GM18511 (cell line): ENCODE measurements at regions not wholly inside any gene's neighbourhood (a gene's known extent, or its start where the extent isn't known, plus 50 kb on each side); places are given as distances from the start of the nearest gene placed in this dataset.

Source experiments
- ATAC-seq: cut with Tn5 transposase; IDR thresholded peaks from one replicate; pipeline ENCODE4 v1.9.1; 2021; ENCODE audit warnings: mild to moderate bottlenecking, moderate library complexity; ENCODE audit not compliant: unreplicated experiment

DNA sequence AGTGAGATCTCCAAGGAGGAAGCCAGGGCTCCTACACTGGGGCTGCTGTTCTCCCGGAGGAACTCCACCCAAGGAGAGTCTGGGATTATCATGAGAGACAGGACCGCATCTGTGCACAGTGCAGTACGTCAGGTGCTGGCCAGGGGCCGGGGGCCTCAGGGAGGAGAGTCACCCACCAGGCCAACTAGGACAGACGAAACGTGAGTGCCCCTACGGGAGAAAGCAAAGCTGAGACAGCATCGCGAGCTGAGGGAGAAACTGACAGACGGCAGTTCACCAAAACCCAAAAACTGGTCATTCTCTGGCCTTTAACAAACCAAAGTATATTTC, 273.4 kb downstream of the BRD1 start:
- no peak for ATAC-seq

DNA sequence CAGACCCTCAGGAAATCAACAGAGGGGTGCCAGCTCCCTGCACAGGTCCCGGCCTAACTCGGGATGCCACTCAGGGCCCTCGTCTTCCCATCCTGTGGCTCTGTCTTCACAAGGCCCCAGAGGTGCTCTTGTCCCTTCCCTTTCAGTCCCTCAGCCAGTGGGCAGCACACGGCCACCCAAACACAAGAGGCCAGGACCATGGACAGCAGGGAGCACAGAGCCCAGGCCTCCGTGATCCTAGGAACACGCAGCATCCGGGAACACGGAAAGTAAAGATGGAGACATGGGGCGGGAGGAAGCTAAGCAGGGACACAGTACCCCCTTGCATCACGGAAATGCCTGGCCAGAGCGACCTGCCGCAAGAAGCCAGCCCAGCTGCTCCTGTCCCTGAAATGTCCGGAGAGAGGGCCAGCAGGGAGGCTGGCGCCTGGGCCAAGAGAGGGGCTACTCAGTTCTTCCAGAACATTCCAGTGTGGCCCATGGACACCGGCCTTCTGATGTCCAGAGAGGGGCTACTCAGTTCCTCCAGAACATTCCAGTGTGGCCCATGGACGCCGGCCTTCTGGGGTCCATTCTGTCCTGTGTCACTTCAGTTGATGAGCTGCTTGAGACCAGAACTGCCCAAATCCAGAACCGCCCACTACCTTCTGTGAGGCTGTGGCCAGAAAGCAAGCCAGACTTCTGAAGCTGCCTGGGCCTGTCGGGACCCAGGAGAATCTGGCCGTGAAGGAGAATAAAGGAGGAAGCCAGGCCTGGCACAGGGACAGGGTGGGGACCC, 274.0 kb downstream of the BRD1 start:
- ATAC-seq, result no peak

GRCh38 chr22:49553076-49553475, 274.6 kb downstream of the BRD1 start:
- no peak for ATAC-seq

DNA sequence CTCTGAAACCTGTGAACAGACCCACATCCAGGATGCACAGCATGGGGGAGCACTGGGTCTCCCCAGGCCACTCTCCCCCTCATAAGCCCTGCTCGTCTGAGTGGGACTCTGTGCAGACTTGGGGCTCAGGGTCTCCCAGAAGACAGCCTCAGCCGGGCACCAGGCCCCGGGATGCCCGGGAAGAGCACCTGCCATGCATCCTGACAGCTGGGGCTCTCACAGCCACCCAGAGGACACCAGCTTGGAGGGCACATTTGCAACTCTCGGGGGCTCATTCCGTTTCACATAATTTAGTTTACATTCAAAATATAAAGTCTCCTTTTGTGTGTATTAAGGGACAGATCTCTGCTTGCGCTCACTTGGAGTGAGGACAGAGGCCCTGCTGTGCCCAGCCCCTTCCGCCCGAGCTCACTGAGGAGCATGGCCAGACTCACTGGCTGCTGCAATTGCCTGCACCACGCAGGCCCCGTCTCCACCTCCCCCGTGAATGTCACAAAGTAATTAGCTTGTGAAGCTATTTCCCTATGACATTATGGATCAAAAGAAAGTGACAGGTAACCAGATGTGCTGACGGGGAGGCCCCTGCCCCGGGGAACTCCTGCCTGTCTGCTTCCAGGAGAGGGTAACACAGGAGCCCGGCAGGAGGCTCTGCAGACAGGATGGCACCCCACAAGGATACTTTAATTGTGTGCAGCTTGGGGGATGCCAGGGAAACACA, 275.6 kb downstream of the BRD1 start:
- ATAC-seq, result no peak

GRCh38 chr22:49551446-49551845, 276.2 kb downstream of the BRD1 start:
- no peak for ATAC-seq

GRCh38 chr22:49550766-49551362, 276.8 kb downstream of the BRD1 start:
- ATAC-seq, result no peak

DNA sequence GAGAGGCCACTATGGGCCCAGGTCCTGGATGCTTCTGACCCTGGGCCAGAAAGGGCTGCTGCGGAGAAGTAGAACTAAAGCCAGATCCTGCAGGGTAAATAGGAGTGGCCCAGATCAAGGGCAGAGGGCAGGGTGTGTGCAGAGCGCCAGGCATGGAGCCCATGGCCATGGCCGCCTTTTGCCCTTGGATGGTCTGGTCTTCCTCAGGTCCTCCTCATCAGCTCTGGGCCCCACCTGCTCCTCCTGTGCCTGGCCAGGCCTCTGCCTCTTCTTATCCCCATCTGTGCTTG, 277.6 kb downstream of the BRD1 start:
- no peak for ATAC-seq

DNA sequence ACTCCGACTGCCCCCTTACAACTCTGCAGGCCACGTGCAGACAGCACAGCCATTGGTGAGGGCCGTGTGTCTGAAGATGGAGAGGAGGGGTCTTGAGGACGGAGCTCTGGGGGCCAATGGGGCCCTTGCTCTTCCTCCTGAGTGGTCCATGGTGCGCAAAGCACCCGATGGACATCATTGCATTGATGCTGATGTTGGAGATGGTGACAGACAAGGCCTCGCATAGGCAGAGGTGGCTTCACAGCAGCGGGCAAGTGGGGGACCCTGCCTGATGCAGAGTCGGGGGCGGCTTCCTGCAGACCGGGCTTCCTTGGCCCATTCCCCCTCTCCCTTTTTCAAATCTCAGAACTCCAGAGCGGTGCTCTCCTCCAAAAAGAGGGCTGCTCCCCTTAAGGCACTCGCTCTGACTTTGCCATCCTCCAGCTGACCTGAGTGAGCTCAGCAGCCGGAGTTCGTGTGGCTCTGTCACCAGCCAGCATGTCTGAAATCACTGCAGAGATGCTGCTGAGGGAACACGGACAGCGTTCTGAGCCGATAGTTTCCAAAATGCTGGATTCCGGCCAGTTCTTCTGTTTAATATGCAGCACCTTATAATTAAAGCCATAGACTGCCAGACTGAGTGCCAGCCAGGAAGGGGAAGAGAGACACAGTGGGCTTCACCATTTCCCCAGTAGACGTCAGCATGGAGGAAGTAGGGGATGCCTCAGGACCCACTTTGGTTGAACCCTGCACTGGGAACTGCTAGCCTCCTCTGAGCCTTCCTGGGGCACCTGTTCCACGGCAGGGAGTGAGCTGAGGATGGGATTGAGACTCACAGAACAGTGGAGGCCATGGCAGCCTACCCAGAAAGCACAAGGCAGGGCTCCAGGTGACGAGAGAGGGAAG, 278.2 kb downstream of the BRD1 start:
- ATAC-seq, result no peak

- ATAC-seq, result no peak
Measured at GRCh38 chr22:49548356-49549202, 279.1 kb downstream of the BRD1 start.

DNA sequence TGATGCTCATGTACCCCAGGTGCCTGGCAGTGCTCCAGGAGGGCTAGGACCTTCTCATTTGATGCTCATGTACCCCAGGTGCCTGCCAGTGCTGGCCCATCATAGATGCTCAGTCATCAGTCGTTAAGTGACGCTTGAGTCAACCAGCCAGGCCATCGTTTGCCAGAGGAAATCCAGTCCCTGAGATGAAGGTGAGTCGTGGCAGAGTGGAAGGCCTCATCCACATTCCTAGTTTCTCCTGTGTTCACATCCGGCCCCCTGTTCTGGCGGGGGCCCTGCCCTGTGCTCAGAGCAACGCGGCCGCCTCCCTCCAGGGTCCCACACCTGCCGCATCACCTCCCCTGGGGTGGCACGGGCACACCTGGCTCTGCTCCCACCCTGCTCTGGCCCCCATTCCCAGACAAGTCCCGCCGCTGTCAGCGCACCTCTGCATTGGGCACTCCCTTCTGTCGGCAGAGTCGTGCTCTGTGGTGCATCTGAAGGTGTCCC, 279.9 kb downstream of the BRD1 start:
- ATAC-seq, result no peak

DNA sequence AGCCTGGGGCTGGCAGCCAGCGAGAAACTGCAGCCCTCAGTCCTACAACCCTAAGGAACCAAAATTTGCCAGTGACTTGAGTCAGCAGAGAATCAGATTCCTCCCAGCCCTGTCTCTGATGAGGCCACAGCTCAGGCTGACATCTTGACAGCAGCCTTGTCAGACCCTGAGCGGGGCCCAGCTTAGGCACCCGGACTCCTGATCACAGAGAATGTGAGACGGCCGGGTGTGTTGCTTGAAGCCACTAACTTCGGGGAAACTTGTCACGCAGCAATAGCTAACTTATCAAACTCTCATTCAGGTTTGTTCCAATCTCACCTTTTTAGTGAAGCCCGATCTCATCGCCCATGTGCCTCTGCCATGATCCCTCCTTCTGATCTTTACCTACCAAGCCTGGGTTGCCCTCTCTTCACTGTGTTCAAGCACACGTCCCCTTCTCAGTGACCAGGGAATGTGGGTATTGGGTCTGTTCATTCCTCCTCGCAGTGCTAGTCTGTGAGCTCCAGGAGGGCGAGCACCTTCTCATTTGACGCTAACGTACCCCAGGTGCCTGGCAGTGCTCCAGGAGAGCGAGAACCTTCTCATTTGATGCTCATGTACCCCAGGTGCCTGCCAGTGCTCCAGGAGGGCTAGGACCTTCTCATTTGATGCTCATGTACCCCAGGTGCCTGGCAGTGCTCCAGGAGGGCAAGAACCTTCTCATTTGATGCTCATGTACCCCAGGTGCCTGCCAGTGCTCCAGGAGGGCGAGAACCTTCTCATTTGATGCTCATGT, 280.7 kb downstream of the BRD1 start:
- no peak for ATAC-seq

- ATAC-seq, result no peak
Measured at GRCh38 chr22:49545606-49546005, 282.1 kb downstream of the BRD1 start.

DNA sequence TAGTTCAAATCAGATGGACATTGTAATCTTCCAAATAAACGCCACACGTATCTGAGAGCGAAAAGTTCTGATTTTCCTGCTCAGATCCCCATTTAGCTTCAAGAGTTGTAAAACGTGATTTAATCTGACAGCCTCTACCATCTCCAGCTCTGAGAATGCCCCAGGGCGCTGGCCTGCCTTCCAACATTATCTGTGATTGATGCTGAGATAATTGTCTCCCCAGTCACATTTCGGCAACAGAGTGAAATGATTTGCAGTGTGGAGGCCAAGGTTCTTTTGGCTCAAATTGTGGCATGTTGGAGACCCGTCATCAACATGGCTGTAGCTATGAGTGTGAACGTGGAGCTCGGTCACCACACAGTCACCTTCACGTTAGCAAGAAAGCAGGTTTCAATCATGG, 283.4 kb downstream of the BRD1 start:
- no peak for ATAC-seq

- ATAC-seq, result no peak
Measured at GRCh38 chr22:49543876-49544275, 283.8 kb downstream of the BRD1 start.

- ATAC-seq, result no peak
Measured at GRCh38 chr22:49541693-49542230, 285.9 kb downstream of the BRD1 start.

DNA sequence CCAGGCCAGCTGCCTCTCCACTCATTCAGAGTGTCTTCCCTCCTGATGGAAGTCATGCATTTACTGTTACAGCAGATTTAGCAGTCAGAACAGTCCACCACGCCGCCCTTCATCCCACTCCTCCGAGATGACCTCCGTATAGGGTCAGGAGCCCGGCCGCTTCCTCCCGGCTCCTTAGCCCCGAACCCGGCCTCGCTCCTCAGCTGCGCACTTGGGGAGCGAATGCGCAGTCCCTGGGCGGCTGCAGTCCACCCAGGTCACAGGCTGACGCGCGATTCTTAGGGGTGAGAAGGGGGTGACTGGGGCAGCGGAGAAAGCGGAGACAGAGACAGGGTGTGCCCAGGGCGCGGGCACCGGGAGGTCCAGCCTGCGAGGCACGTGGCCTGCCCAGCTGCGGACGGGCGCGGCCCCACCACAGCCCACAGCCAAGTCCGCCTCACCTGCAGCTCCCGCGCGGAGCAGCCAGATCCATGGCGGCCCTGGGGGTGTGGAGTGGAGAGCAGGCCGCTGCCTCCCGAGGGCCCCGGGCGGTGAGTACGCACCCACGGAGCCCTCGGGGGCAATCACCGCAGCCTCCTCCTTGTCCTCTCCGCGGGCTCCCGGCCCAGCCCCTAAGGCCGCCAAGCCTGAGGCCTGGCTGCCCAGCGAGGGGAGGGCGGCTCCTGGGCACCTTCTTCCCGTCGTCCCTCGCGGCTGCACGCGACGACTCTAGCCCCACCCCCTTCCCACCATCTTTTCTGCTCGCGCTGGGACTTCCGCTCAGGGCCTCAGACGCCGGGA, 286.6 kb downstream of the BRD1 start:
- no peak for ATAC-seq

DNA sequence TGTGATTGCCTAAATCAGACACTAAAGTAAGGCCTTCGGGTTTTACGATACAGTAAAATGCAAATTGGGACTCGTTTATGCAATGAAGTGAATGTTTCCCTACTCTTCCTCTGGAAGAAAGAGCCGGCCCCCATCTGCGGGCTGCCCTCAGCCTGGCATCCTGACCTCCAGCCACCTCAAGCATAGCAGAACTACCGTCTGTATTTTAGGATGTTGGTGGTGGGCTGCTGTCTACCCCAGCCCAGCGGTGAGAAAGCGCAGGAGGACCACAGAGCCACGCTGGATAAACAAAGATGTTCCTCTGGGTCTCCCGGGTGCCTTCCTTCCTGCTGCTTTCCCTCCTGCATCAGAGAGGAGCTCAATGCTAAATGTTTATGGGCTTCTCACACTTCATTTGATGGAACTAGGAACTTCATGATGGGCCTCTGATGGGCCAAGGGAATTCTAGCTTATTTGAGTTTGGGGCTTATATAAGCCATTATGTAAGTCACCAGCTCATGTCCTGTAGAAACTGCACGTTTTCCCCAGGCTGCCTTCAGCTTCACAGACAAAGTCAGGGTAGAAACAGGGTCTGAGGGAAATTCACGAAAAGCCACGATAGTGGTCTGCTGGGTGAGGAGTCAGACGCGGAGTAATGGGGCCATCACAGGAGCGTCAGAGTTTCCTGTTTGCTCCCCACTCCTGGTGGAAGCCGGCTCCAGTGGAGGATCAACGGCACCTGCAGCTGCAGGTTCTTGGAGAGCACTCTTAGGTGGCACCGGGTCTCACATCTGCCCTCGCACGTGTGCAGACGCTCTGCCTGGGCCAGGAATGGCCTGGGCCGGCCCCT, 287.4 kb downstream of the BRD1 start:
- no peak for ATAC-seq

DNA sequence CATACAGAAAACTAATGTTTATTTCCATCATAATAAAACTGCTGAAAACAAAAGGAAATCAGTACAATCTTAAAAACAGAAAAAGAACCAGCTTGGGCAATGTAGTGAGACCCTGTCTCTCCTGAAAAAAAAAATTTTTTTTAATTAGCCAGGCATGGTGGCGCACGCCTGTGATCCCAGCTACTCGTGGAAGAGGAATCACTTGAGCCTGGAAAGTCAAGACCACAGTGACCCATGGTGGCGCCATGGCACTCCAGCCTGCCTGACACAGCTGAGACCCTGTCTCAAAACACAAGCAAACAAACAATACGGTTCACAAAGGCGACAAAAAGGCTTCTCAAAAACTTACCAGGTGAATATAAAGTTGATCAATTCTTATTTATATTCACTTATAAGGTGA, 289.7 kb downstream of the BRD1 start:
- no peak for ATAC-seq
